C4-2B (cell line): ENCODE measurements at regions not wholly inside any gene's neighbourhood (a gene's known extent, or its start where the extent isn't known, plus 50 kb on each side); places are given as distances from the start of the nearest gene placed in this dataset.

Experiments used
- ZFX ChIP-seq: fragments of 450-650 bp; IDR thresholded peaks from 2 replicates; pipeline ENCODE4 v1.6.1; 2017
- TF ChIP-seq, protein P1 (sequence below): fragments of 450-650 bp; conservative IDR thresholded peaks from 2 replicates; pipeline ENCODE4 v1.5.1; 2017; ENCODE audit warnings: mild to moderate bottlenecking

DNA sequence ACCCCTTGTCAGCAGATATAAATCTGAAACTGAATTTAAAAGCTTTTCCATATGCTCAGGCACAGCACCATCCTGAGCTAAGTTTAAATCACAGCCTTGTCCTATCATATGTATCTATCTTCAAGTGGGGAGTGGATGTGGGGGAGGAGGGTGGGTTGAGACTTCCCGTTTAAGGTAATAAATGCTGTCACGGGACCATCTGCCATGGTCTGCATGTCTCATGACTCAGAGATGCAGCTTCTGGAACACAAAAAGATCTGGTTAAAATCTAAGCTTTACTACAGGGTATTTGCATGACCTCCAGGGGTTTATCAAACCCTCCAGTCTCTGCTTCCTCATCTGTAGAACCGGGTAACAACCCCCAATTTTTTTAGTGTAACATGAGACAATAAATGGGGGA lies 377.7 kb upstream of the ST6GAL2 start:
- TF ChIP-seq, protein P1, sequence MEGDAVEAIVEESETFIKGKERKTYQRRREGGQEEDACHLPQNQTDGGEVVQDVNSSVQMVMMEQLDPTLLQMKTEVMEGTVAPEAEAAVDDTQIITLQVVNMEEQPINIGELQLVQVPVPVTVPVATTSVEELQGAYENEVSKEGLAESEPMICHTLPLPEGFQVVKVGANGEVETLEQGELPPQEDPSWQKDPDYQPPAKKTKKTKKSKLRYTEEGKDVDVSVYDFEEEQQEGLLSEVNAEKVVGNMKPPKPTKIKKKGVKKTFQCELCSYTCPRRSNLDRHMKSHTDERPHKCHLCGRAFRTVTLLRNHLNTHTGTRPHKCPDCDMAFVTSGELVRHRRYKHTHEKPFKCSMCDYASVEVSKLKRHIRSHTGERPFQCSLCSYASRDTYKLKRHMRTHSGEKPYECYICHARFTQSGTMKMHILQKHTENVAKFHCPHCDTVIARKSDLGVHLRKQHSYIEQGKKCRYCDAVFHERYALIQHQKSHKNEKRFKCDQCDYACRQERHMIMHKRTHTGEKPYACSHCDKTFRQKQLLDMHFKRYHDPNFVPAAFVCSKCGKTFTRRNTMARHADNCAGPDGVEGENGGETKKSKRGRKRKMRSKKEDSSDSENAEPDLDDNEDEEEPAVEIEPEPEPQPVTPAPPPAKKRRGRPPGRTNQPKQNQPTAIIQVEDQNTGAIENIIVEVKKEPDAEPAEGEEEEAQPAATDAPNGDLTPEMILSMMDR: no peak
- TF ChIP-seq ZFX: no peak
